ENCODE measurements at regions not wholly inside any gene's neighbourhood (a gene's known extent, or its start where the extent isn't known, plus 50 kb on each side); places are given as distances from the start of the nearest gene placed in this dataset.
"Not testable (repeated sequence)": the region's sequence is repeated elsewhere in the genome, so short reads cannot be mapped to it uniquely, and the experiment has no call there.

GRCh38 chr13:94854688-94855087 lies 142.3 kb upstream of the SOX21 start:
- DNase-seq (ENCODE audit: low read depth) = no peak
- H3K4me3 ChIP-seq (ENCODE audit: low read depth, low read length) = no peak overlapping the region
- TF ChIP-seq, protein P1, sequence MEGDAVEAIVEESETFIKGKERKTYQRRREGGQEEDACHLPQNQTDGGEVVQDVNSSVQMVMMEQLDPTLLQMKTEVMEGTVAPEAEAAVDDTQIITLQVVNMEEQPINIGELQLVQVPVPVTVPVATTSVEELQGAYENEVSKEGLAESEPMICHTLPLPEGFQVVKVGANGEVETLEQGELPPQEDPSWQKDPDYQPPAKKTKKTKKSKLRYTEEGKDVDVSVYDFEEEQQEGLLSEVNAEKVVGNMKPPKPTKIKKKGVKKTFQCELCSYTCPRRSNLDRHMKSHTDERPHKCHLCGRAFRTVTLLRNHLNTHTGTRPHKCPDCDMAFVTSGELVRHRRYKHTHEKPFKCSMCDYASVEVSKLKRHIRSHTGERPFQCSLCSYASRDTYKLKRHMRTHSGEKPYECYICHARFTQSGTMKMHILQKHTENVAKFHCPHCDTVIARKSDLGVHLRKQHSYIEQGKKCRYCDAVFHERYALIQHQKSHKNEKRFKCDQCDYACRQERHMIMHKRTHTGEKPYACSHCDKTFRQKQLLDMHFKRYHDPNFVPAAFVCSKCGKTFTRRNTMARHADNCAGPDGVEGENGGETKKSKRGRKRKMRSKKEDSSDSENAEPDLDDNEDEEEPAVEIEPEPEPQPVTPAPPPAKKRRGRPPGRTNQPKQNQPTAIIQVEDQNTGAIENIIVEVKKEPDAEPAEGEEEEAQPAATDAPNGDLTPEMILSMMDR (IDR thresholded peaks at IDR 0.05; ENCODE audit: low read depth, low read length, missing control alignments) = no peak

DNA sequence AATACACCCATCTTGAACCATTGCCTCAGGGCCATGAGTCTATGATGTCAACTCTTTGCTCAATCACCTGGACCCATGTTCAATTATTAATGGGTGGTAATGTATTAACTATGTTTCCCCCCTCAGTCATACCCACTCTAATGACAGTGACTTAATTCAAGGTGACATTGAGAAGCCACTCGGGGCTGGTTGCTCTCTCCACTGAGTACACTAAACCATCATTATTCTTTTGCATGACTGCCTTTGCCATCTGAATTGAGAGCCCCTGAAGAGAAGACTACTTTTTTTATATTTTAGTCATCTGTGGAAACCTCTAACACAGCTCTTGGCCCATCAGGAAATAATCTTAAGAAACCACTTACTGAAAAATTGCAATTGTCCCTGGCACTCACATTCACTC lies 139.2 kb upstream of the SOX21 start:
- no peak for DNase-seq (ENCODE audit: low read depth)
- H3K4me3 ChIP-seq (ENCODE audit: low read depth, low read length) = no peak overlapping the region
- TF ChIP-seq, protein P1 (IDR thresholded peaks at IDR 0.05; ENCODE audit: low read depth, low read length, missing control alignments) = no peak

- no peak overlapping the region for H3K4me3 ChIP-seq (ENCODE audit: low read depth, low read length)
- TF ChIP-seq, protein P1 (IDR thresholded peaks at IDR 0.05; ENCODE audit: low read depth, low read length, missing control alignments) = no peak
- DNase-seq (ENCODE audit: low read depth) = no peak
Observed at GRCh38 chr13:94849254-94849653, 136.9 kb upstream of the SOX21 start.

GRCh38 chr13:94842901-94843300 lies 130.6 kb upstream of the SOX21 start:
- DNase-seq (ENCODE audit: low read depth) = no peak
- no peak overlapping the region for H3K4me3 ChIP-seq (ENCODE audit: low read depth, low read length)
- TF ChIP-seq, protein P1 (IDR thresholded peaks at IDR 0.05; ENCODE audit: low read depth, low read length, missing control alignments) = no peak

DNA sequence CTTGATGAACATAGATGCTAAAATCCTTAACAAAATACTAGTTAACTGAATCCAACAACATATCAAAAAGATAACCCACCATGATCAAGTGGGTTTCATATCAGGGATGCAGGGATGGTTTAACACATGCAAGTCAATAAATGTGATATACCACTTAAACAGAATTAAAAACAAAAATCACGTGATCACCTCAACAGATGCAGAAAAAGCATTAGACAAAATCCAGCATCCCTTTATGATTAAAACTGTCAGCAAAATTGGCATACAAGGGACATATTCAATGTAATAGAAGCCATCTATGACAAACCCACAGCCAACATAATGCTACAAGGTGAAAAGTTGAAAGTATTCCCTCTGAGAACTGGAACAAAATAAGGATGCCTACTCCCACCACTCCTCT lies 124.7 kb upstream of the SOX21 start:
- DNase-seq (ENCODE audit: low read depth); H3K4me3 ChIP-seq (ENCODE audit: low read depth, low read length): not testable (repeated sequence)

DNA sequence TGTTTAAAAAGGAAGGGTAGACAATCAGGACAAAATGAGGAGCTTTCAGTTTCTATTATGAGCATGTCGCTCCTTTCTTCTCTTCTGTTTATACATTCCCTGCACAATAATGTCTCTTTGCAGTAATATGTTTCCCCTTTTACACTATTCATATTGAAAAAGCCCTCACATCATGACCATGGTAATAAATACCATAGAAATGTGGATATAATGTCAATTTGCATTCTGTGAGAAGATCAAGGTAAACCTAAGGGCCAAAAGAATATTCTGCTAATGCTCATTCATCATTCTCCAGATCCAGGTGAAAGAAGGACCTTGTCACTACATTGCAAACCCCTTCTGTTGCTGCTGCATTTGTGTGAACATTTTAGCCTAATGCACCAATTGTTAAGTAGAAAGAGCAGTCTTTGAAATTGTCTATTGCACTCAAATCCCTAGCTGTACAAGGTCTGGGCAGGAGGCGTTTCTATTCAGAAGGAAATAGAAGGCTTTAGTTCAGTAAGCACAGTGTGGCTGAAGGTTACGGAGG lies 117.6 kb upstream of the SOX21 start:
- no peak for DNase-seq (ENCODE audit: low read depth)
- no peak overlapping the region for H3K4me3 ChIP-seq (ENCODE audit: low read depth, low read length)
- TF ChIP-seq, protein P1 (IDR thresholded peaks at IDR 0.05; ENCODE audit: low read depth, low read length, missing control alignments) = no peak

GRCh38 chr13:94829185-94829836 lies 117.0 kb upstream of the SOX21 start:
- TF ChIP-seq, protein P1 (IDR thresholded peaks at IDR 0.05; ENCODE audit: low read depth, low read length, missing control alignments) = no peak
- H3K4me3 ChIP-seq (ENCODE audit: low read depth, low read length) = no peak overlapping the region
- no peak for DNase-seq (ENCODE audit: low read depth)
